ENCODE measurements at regions not wholly inside any gene's neighbourhood (a gene's known extent, or its start where the extent isn't known, plus 50 kb on each side); places are given as distances from the start of the nearest gene placed in this dataset.
"Not testable (repeated sequence)": the region's sequence is repeated elsewhere in the genome, so short reads cannot be mapped to it uniquely, and the experiment has no call there.

DNA sequence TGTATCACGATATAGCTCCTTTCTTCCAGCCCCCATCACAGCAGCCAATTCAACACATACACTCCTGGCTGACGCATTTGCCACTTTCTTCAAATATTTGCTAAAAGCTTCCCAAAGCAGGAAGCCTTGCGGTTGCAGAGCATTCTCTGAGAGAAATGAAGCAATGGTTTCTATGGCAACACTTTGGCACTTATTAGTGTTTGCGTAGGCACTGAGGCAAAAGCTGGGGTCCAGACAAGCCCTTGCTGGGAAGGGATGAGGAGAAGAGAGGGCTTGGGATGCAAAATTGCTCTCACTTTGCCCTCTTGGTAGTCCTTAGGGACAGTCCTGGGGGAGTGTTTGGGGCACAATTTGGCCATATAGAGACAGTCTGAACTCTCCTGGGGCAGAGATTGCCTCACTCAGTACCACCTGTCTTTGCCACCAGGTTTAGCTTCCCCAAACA is 55.0 kb upstream of the PAK3 start:
- peak; percentile 43 for DNase-seq

DNA sequence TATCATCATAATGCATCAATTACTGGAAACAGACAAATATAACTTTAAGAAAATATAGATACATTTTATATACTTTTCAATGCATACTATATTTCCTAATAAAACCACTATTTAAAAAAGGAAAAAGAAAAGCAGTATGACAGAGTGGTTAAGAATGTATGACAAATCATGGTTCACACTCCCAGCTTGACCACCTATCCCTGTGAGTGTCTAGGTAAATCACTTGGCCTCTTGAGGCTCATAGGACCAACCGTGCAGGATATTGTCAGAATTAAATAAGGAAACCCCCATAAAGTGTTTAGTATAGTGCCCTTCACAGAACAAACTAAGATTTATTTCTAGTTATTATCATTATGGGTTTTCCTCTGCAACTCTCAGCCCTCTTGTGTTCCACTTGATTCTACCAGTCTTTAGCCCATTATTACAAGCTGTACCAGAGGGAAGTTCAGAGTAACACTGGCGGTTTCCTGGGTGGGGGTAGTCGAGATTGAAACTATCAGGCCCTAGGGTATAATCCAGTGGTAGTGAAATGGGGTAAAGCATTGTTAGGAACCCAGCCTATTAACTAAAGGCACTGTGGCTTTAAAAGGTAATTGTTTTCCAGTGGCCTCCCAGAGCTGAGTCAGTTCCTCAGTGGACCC is 55.5 kb upstream of the PAK3 start:
- no peak for DNase-seq

DNA sequence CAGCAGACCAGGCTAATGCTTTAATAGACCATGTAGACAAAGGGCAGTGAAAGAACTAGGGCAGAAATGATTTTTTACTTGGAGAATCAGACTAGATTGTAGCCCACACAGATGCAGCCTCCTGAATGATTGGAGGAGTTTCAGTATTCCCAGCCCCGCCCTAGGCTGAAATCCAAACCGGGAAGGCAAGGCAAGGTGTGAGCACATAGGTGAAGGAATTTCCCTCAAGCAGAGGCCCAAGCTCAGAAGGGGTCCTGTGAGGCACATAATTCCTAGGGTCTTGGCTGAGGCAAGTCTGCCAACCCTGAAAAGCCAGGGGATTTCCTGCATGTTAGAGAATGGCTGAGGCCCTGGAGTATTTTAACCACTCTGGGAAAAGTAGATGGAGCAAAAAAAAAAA is 56.4 kb upstream of the PAK3 start:
- no peak for DNase-seq

DNA sequence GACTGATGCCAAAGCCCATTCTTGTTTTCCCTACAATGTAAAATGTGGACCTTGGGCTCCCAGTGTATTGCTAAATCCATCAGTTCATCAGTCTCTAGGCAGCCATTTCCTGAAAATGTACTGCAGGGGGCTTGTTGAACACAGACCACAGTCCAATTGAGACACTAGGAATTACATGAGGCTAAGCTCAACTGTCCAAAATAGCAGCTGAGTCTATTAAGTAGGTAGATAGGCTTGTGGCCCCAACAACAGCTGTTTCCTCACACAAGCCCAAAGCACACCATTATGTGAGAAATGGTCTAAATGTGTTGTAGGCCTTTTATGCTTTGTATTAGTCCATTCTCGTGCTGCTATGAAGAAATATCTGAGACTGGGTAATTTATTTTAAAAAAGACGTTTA is 60.0 kb upstream of the PAK3 start:
- no peak for DNase-seq

DNA sequence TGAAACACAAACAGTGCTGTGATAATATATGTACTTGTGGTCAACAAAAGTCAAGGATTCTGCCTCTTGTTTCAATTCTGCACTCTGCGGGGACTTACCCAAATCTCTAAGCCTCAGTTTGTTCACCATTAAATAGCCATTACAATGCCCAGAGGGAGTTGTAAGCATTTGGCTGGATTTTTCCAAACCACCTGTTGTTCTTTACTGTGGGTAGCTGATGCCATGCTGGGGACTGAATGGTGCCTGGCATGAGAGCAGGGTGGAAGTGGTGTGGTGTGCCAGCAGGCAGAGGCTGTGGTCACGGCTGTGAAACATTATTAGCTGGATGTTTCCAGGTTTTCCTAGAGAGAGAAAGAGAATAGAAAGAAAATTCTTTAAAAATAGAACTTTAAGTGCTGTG is 60.7 kb upstream of the PAK3 start:
- DNase-seq = no peak

DNA sequence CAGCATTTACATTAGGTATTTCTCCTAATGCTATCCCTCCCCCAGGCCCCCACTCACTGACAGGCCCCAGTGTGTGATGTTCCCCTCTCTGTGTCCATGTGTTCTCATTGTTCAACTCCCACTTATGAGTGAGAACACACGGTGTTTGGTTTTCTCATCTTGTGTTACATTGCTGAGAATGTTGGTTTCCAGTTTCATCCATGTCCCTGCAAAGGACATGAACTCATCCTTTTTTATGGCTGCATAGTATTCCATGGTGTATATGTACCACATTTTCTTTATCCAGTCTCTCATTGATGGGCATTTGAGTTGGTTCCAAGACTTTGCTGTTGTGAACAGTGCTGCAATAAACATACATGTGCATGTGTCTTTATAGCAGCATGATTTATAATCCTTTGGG is 73.0 kb upstream of the PAK3 start:
- not testable (repeated sequence) for DNase-seq

DNA sequence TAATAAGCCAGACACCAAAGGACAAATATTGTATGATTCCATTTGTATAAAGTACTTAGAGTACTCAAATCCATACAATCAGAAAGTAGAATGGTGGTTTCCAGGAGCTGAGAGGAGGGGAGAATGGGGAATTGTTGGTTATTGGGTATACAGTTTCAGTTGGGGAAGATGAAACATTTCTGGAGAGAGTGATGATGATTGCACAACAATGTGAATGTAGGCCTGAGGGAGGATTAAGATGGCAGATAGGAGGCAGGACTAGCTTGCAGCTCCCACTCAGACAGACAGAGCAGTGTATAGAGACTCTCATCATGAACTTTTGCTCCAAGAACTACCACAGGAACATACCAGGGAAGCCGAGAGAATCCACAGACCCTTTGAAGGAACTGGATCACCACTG is 75.7 kb upstream of the PAK3 start:
- DNase-seq = no peak

DNA sequence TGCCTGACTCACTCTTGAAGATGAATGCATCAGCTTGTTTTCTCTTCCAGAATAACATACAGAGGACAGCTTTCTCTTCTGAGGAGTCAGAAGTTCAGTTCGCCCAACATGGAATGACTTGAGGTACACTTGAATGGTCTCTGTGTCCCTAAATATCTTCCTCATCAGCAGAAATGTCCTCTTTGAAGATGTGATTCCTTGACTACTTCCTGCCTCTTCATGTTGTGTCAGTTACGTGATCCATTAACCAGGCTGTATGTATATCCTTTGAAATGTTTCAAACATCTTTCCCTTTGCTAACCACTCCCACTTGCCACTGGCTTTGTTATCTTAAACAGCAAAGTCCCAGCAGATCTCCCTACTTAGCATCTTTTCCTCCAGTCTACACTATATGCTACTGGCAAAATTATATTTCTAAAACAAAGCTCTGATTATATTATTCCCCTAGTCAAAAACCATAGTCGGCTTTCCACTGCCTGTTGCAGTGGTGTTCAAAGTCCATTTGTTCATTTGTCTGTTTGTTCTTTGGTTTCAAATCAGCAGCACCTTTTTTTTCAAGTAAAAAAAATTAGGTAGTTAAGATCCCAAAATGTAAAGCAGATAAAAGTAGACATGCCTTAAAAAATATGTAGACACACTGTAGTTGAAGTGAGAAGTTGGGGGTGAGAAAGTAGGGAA is 82.1 kb upstream of the PAK3 start:
- DNase-seq = no peak

DNA sequence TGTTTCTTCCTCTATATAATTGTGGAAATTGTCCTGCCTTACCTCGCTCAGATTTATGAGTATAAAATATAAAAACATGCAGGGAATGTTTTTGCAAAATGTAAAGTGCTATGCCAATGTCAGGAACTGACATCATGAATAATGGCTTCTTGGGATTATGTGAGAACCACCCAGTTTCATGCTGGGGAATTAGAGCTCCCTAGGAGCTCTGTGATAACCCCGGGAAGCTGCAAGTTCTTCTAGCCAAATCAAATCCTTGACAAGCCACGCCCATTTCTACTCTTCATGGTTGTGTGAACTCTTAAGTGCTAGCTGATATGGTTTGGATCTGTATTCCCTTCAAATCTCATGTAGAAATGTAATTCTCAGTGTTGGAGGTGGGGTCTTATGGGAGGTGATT is 85.9 kb upstream of the PAK3 start:
- no peak for DNase-seq

DNA sequence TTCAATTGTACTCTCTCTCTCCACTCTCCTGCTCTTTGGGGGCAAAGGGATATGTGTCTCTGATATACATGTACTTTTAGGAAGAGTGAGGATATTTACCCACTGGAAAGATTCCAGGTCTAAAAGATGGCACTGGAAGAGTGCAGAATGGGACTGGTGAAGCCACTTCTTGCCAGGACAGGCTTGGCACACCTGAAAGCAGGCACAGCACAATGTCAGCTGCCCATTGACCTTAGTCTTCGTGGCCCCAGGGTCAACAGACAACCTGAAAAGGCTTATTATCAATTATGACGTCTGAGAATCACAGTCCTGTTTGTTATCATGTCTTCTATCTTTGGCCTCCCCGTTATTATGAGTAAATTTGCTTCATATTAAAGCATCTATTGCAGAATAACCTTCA is 86.7 kb upstream of the PAK3 start:
- no peak for DNase-seq

DNA sequence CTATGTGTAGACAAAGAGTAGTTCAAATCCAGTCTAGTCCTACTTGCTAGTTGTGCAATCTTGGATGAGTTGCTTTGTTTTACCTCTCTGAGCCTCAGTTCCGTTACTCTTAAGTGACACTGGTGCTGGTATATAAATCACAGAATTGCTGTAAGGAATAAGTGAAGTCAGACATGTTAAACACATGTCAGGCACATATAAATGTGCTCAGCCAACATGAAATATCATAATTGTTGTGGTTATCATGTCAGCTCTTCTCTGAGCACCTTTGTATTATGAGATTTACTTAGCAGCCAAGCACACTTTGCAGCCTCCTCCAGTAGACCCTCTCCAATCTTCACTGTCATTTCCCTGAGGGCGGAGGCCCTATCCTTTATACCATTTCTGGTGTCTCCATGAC is 87.9 kb upstream of the PAK3 start:
- DNase-seq = no peak

DNA sequence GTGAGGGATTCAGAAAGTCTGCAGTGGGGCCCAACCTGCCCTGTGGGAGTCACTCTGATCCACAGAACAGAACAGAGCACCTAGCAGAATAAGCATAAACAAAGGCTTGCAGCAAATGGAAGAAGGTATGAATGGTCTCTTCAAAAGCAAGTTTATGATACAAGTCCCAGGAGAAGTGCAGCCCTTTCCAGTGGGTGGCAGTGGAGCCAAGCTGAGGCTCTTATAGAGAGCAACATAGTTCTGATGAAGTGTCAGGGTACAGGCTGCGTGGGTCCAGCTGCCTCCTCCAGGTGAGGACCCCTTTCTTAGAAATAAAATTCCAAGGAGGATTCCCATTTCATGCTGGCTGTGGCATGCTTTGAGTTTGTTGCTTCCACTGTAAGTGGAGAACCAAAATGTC is 88.8 kb upstream of the PAK3 start:
- no peak for DNase-seq

DNA sequence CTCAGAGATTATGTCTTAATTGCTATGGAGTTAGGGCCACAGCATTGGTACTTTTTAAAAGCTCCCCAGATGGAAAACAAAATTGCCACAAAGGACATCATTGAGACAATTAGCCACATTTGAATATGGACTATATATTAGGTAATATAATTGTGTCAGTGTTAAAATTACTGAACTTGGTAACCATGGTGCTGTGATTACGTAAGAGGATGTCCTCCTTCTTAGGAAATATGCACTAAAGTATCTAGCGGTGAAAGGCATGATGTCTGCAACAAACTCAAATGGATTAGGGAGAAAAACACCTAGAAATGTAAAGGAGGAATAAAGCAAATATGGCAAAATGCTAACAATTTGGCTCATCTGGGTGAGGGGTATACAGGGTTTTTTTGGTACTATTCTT is 89.9 kb upstream of the PAK3 start:
- DNase-seq = peak; percentile 37

DNA sequence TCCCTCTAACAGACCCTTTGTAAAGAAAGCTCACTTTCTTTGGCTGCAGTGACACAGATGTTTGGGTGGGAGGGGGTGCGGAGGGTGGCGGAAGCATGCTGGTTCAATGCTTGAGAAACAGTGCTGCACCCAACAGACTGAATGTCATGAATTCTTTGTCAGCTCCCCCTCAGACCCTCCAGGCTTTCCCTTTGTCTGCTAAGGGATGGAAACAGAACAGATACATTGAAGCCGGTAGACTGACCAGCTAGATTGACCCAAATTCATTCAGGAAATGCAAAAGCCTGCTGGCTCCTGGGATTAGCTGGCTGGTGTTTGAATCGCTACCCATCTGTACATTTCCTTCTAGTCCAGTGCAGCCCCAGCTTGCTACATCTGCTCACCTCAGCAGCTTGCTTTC is 90.8 kb upstream of the PAK3 start:
- no peak for DNase-seq

DNA sequence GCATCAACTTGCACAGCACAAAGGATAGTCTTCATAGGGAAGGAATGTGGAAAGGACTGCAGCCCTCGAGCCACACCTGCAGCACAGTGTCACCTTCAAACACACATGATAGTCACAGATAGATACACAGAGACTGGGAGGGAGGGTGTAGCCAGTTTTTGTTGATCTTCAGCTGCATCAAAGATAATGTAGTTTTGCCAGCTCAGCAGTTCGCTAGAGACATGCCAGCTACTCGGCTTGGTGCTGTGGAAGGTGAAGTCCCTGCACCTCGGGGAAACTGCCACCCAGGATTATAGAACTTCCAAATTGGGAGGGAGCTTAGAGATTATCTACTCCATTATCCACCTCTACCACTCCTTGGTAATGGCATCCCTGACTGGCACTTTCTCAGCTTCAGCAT is 92.9 kb upstream of the PAK3 start:
- no peak for DNase-seq

DNA sequence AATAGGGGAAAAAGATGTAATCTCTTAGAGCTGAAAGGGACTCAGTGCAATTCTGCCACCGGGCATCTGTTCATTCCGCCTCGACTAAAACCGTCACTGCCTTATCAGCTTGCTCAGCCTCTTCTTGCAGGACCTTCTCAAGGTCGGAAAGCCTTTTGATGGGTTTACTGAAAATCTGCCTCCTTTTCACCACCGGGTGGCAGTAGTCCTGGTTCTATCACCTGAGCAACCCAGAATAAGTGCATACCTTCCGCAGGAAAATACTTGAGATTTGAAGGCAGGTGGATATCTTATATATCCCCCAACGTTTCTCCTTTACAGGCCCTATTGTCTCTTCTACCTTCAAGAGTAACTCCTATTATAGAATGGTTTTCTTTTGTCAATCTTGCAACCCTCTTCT is 103.4 kb upstream of the PAK3 start:
- DNase-seq = no peak

DNA sequence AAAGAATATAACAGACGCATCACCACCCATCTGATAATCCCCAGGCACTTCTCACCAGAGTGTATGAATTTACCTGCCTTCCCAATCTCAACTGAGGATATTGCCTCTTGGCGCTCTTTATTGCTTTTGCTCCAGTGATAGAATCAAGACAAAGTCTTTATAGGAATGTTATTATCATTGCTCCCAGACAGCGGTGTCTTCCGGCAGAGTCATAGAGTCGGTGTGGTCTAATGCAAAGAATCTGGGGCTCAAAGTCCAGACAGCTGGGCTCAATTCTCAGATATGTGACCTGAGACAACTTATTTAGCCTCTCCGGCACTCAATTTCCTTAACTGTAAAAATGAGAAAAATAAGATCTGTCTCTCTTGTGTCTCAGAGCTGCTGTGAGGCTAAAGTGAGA is 106.1 kb upstream of the PAK3 start:
- DNase-seq = no peak

DNA sequence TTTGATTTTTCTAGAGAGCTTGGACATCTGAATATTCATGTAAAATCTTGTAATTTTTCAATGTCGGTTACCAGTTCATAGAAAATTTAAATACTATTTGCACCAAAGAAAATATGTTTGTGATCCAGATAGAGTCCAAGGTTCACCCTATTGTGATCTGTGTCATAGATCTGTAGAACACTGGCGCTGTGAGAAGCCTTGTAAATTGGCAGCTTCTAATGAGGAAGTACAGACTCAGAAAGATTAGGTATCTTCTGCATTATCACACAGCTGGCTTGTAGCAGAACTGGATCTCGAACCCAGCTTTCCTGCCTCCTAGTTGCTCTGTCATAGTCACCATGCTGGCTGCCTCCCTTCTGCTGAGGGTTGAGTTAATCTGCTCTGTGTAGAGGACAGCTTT is 106.5 kb upstream of the PAK3 start:
- no peak for DNase-seq

DNA sequence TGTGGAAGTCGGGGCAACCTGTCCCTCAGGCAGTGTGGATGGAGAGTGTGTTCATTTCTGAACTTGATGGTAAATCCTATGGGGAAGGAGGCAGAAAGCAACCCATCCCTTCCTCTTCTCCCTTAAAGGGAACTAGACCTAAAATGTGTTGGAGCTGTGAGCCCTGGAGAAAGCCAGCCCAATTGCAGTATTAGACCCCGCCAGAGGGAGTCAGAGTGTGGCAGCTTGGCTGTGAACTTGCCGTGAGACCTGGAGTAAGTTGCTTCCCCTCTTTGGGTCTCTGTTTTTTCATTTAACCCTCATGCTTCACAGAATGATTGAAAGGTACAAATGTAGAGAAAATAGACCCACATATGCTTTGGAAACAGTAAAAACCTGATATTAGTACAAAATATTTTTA is 108.7 kb upstream of the PAK3 start:
- no peak for DNase-seq

DNA sequence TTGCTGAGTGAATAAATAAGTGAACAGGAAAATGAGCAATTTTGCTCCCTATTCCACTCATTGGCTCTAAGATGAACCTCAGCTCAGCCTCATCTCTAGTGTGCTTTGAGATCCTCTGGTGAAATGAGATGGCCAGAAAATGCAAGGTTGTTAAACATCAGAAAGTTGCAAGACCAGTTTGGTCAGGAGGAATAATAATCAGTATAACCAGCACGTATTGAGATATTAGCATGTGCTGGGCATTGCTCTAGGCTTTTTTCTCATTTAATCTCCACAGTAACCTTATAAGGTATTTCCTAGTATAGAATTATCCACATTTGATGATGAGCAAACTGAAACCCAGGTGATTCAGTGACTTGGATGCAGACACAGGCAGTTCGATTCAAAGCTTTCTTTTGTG is 110.5 kb upstream of the PAK3 start:
- no peak for DNase-seq

DNA sequence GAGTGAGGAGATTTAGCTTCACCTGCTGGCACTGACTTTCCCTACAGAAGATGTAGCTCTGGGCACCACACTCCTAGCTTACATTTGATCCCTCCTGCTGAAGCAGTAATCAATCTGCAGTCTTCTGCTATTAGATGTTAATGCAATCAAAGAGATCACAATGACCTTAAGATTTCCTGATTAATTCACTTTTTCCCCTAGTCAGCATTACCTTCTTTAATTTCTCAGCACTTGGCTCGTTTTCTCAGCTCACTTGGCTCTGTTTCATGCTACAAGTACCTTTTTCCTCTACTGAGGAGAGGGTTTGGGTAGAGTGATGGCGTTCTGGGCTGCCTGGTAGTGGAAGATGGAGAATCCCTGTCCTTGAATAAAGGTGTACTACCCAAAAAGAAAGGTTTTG is 113.0 kb upstream of the PAK3 start:
- no peak for DNase-seq

DNA sequence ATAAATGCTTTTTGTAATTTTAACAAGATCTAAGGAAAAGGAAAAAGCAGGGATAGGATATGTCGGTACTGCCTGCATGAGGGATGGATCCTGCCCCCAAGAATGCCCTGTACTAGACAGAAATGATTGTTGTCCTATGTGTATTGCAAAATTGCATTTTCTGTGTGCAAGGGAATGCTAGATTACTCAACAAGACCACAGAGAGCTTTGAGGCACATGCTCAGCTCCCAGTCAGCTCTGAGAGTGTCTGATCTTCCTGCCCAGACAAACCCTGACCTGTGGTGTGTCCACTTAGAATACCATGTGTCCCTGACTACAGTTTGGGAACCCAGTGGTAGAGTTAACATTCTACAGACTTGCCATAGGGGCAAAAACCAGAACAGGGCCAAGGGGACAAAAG is 129.2 kb upstream of the PAK3 start:
- no peak for DNase-seq

DNA sequence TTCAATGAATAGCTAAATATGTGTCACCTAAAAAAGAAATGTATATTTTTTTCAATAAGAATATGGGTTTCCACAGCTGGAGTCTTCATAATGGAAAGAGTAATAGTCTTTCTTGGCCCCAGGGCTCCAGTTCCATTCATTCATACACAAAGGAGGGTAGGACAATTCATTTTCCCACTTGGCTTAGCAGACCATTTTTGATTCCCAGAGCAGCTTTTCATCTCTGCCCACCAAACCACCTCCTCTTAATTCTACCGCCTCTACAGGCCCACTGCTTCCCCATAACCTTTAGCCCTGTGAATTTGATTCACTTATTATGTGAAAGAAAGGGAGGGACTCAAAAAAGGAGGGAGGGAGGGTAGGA is 129.9 kb upstream of the PAK3 start:
- DNase-seq = no peak

DNA sequence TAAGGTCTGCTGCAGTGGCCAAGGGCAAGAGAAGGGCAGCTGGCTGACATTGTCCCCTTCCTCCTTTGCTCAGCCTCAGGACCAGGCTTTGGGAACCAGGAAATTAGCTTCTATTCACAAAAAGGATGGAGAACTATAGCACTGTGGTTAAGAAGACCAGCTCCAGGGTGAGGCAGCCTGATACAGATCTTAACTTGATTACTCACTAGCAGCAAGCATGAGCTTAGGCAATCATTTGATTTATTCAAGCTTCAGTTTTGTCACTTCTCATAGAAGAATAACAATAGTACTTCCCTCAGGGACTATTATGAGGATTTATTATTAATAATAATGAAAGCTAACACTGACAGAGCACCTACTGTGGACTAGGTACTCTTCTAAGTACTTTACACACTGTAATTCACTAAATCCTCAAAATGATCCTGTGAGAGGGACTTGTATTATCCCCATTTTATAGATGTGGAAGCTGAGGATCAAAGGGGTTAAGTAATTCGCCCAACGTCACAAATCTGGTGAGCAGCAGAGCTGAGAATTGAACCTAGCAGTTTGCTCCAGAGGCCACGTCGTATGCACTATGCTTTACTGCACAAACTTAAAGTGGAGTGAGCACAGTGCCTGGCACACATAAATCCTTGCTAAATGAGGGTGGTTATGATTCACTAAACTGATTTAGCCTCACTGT is 130.4 kb upstream of the PAK3 start:
- DNase-seq = no peak

DNA sequence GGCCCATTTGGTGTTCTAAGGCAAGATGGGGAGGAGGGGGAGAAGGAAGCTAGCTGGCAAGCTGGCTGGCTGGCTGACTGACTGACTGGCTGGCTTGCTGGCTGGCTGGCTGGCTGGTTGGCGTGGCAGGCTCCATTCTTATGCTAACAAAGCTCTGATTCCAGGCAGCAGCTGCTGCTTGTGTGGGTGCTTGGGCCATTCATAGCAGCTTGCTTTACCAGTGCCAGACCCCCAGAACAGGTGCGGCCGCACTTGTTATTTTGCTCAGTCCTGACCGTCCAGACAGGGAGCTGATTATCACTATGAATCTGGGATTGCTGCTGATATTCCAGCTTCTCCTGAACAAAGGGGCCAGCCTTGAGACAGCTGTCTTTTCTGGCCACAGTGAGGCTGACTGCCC is 131.2 kb upstream of the PAK3 start:
- no peak for DNase-seq
